ENCODE measurements at regions not wholly inside any gene's neighbourhood (a gene's known extent, or its start where the extent isn't known, plus 50 kb on each side); places are given as distances from the start of the nearest gene placed in this dataset.
"Not testable (repeated sequence)": the region's sequence is repeated elsewhere in the genome, so short reads cannot be mapped to it uniquely, and the experiment has no call there.

DNA sequence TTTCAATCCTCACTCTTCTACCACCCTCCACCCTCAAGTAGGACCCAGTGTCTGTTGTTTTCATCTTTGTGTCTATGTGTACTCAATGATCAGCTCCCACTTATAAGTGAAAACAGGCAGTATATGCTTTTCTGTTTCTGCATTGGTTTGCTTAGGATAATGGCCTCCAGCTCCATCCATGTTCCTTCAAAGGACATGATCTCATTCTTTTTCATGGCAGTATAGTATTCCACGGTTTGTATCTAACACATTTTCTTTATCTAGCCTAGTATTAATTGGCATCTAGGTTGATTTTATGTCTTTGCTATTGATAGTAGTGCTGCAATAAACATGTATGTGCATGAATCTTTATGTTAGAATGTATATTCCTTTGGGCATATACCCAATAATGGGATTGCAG lies 259.8 kb upstream of the KIF2A start:
- no peak for DNase-seq

DNA sequence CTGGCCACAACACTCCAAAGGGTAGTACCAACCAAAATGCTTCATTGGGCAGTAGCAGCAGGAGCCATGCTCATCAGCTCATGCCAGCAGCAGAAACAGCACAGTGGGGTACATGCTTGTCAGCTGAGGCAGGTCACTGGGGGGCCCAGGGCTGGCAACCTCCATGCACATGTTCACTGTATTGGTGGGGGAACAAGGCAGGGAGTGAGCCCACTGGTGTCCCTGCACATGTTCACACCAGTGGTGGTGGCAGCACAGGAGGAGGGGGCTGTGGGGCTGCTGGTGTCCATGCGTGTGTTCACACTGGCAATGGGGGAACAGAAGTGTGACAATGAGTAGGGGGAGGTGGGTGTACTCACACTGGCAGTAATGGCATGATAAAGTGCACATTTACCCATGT lies 254.3 kb upstream of the KIF2A start:
- no peak for DNase-seq

DNA sequence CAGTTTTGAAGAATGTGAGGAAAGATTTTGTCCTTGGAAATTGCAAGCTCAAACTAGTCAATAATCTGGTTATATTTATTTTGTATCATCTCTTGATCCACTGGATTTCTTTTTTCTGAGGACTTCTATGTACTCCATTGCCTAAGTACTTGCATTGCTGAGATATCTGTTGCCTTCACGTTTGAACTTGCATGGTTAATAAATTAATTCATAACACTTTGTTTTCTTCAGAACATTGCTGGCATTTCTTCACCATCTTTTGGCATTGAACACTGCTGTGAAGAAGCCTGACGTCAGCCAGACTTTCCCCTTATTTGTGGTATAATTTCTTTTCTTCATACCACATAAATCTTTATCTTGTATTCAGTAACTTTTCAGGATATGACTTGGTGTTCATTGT lies 246.0 kb upstream of the KIF2A start:
- no peak for DNase-seq

DNA sequence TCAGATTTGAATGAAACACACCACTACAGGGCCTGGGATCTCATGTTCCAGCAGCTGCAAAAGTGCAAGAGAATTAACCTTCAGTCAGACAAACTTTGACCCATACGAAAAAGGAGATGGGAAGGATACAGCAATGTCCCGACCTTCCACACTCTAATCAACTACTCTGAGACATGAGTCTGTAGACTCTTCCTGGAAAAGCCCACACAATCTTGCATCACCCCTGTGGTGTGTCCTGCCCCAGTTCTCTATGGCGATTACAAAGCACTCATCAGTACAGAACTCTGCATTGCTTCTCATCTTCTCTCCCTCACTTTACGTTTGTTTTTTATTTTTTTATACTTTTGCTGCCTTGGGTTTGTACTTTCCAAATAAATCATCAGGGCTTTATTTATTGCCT lies 241.0 kb upstream of the KIF2A start:
- DNase-seq, result no peak

DNA sequence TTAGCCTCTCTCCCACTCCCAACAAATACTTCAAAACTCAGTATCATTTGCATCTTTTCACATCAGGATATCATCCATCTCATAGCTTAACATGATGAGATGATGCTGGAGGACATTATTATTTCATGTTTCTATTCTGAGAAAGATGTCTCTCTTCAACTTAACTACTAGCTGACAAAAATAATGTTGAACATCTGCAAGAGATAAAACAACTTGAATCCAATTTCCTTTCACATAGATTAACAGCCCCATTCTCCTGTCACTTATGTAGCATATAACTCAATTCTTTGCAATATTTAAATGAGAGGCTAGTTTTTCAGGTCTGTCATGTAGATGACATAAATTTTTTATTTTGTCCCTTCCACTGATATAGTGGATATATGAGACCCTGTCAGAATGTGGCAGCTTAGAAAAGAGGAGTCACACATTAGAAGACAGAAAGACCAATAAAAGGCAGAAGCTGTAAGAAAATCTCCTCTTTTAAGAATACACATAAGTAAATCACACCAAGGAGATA lies 239.2 kb upstream of the KIF2A start:
- no peak for DNase-seq

DNA sequence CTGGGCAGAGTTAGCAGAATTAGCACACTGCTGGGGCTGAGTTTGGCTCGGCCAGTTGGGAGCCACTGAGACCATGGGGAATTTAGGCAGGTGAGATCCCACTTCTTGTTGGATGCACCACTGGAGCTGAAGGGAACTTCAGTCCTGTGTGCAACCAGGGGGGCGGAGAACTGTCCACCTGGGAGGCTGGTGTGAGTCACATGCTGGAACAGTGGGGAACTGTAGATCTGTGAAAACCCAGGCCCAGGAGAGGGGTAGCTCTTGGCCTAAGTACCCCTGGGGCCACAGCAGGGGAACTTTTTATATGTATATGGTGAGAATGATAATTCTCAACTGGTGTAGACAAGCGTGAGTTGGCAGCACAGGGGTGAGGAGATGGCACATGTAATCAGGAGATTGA lies 237.5 kb upstream of the KIF2A start:
- no peak for DNase-seq

DNA sequence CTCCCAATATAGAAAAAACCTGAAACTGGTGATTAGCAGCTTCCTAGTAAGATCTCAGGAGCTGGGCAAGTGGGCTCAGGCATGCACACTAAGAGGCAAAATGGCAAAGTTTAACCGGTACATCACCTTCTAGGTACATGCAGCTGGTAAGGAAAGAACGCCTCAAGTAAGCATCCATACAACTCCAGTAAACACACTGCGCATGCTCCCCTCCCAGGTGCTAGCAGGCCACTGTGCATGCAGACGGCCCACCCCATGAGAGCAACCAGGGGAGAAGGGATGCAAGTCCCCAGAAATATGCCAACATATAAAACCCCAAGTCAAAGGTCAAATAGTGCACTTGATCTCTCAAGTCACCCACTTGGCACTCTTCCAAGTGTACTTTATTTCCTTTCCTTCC lies 228.6 kb upstream of the KIF2A start:
- no peak for DNase-seq

DNA sequence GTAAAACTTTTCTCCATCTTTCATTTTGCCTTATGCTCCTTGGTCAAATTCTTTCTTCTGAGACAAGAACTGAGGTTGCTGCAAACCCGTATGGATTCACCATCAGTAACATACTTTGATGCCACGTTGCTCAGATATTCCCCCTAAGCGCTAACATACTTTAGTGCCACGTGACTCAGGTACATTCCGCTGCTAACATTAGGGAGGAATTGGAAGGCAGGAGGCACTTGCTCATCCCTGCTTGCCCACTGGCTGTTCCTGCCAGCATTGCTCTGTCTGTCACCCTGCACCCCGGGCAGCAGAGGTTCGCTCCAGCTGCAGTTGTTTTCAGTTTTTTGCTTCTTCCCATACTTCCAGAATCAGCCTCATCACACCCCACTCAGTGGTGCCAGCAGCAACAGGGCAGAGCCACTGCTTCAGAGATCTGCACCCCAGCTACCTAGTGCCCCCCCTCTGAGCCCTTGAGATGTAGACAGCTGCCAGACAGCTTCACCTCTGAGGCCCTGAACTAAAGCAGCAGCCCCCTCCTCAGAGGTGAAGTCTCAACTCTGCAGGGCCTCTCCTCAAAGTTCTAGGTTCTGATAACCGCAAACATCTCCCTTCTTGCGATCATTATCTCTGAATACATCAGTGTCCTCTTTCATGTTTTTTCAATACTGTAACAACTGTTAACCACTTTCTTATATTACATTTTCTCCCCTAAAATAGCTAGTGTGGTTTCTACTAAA lies 228.0 kb upstream of the KIF2A start:
- DNase-seq, result no peak

DNA sequence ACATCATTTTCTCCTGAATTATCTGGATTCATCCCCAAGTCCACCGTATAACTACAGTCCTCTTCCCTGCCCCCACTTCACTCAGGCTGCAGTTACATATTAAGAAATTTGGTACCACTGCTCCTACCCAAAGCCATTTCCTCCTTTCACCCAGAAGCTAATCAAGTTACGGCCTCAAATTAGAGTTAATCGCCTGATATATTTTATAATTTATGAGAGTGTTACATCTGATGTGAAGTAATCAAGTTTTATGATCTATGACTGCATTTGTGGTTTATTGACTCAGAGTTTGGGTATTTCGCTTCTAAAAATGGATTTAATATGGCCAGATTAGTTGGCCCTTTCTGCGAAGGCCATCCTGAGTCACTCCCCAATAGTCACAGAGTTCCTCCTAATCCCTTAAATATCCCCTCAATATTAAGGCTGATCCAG lies 223.6 kb upstream of the KIF2A start:
- no peak for DNase-seq

DNA sequence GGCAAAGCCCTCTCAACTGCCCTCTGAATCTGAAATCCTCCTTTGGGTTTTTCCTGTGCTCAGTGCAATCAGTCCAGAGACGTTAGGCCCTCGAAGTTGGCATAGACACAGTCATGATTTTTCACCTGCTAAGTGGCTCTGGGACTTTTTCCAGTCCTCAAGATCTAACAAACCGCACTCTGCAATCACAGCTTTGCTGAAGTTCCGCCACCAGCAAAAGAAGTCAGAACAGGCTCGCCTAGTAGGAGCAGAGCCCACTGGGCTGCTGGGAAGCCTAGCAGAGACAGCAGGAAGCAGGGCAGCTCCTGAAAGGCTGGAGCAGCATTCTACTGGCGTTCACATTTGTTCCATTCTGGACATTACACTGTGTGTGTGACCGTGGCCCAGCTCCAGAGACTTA lies 222.8 kb upstream of the KIF2A start:
- DNase-seq, result no peak

DNA sequence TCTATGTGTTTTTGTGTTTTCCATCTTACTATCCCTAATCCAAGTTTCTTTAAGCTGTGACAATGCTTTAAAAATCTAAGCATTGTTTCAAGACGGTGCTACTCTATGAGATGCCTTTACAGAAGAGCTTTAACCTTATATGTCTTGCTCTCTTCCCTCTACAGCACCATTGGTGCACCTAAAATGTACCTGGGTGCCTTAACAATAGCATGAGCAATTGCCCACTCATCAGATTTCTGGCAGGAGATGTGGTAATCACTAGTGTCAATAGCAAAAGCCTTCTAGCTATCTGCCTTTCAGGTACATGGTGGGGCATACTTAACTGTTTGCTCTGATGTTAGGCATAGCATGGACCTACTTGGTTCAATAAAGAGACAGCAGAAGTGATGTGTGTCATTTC lies 222.3 kb upstream of the KIF2A start:
- no peak for DNase-seq

DNA sequence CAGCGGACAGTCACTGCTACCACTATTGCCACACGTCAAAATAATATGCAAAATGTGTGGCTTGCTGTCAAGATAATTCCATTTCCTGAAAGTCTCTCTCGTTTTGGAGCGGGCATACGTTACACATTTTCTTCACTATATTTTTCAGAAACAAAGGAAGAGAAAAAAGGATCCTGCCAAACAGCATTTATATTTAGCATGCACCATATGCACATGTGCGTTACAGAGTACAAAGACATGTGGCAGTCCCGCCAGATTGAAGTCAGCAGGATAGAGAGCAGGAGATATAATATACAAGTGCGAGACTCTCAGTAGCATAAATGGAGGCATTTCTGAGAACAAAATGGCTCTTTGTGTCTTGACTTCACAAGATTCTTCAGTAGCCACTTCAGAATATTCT lies 221.6 kb upstream of the KIF2A start:
- DNase-seq, result peak in 1 of 2 donors; percentile 45

DNA sequence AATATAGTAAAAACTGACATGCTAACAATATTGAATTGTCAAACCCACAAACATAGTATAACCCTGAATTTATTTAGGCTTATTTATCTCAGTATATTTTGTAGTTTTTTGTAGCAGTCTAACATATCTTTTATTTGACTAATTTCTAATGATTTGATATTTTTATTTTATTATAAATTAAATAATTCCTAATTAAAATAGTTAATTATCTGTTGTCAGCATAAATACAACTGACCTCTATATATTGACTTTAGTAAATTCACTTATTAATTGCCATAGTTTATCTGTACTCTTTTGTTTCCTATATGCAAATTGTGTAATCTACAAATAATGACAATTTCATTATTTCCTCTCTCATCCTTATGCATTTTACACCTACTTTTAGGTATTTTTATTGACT lies 215.1 kb upstream of the KIF2A start:
- DNase-seq, result no peak

DNA sequence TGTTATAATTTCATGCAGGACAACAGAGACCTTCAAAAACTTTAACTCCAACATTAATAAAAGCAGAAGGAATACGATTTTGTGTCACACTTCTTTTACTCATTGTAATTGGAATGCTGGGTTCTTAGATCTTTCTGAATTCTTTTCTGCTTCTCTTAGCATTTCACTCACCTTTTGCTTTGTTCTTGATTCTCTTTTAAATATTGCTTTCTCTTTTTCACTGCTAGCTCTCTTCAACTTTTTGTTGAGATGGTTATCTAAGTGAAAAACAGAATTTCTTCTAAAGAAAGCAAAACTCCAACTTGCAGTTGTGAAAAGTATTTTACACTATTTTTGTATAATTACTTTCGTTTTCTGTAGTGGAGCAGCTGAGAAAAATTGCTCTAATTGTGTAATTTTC lies 212.6 kb upstream of the KIF2A start:
- no peak for DNase-seq

DNA sequence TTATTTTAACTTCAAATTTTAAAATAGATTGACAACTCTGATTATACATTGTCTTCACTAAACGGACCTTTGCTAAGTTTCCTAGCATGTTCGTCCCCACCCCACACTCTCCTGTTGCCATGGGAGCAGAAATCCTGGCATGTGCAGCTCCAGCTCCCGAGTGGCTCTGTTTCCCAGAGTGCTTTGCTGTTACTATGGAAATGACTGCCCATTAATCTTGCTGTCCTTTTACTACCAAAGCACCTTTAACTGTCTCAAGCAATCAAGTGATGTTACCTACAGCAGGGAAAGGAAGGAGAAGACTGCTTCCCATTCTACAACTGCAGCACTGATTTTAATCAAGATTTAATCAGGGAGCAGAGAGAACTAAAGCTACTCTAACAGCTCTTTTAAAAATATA lies 212.0 kb upstream of the KIF2A start:
- peak; percentile 26 to 51 for DNase-seq

DNA sequence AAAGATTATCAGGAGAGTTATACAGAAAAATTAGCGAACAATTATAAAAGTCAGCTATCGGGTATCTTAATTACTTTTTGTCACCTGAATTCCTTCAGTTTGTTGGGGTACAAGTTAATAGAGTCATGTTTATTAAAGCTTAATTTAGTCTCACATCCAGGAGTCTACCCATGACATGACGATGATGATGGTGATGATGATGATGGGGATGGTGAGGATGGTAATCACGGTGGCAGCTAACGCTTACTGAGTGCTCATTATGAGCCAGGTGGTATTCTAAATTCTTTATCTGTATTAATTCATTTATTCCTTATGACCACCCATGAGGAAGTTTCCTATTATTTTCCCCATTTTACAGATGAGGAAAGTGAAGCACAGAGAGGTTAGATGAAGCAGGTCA lies 208.6 kb upstream of the KIF2A start:
- DNase-seq, result no peak

DNA sequence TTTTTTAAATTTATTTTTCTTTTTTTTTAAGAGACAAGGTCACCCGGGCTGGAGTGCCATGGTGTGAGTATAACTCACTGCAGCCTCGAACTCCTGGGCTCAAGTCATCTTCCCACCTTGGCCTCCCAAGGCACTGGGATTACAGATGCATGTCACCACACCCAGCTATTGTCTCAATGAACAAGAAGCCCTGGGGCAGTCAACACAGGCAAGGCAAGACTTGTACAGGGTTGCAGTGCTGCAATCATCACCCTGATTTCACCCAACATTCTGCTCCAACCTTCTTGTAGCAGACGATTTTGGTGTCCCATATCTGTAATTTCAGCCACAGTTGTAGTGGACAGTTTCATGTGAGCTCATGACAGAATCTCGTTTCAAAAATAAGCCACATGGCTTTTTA lies 205.8 kb upstream of the KIF2A start:
- no peak for DNase-seq

DNA sequence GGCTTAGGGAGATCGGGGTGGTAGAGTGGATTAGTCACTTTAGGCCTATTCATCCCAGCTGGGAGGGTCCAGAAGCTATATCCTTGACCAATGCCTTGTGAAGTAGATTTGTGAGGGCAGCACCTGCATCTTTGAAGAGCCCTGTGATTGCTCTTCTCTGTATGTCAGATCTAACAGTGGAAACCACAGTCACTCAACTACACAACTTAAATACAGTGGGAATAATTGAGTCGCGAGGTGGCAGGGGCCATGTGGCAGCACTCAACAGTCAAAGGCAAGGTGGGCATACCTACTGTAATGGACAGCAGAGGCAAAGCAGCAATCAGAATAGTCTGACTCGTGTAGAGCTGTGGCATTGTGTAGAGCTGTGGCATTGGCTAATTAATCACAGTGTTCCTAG lies 202.1 kb upstream of the KIF2A start:
- DNase-seq, result not testable (repeated sequence)

DNA sequence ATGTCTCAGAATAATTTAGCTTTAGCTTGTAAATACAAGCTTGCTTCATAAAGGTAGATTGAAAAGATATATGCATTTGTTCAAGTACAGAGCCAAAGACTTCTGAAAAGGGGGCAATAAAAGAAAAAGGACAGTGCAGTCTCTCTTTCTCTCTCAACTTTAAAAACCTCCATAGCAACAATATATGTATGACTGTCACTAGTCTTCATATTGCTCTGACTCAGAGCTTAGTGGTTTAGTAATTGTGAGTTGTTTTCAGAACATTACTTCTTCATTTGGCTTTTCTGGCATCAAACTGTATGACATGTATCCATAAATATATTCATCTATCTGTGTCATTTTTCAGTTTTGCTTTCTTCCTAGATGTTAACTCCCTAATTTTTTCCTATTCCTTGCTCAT lies 194.6 kb upstream of the KIF2A start:
- no peak for DNase-seq

DNA sequence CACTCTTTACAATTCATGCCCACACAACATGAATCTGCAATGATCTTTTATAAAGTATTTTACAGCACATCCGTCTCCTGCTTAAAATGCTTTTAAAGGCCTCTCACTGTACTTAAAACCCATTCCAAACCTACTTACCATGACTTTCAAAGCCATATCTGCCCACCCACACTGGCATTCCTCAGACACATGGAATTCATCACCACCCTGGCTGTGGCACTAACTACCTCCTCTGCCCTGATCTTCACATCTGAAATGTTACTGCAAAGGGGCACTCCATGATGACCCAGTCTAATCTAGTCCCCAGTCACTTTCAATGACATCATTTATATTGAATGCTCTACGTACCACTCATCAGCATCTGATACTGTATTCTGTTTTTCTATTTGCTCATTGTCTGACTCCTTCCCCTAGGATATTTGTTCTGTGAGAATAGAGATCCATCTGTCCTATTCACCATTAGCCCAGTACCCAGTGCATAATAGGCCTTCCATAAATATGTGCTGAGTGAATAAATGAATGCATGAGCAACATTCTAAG lies 193.2 kb upstream of the KIF2A start:
- no peak for DNase-seq

DNA sequence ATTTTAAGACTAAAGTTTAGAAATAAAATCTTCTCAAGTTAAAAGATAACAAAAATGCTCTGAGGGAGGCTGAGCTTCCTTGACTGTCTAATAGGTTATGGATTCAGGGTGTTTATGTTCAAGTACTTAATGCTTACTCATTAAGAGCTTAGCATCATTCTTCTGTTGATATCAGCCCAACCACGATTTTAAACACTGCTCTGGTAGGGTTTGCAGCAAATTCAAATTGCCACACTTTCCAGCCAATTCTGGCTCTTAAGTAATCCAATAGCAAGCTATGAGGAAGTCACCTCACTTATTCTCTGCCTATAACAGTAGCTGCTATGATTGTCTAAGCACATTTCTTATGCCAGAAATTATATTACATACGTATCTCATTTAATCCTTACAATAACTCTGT lies 191.0 kb upstream of the KIF2A start:
- no peak for DNase-seq

DNA sequence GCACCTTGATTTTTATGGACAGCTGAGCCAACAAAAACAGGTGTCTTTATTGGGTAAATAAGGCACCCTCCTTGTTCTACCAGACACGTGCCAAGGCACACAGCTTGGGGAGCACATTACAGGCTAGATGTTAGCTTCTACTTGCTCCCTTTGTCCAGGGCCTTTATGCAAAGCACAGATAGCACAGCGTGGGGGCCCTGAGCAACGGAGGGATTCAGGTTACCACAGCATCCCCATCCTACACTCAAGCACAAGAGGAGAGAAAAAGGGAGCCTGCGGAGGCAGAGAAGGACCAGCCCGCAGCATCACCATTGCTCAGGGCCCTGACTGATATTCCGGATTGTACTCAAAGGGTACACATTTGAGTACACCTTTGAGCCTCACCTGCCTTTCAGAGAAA lies 181.7 kb upstream of the KIF2A start:
- no peak for DNase-seq

DNA sequence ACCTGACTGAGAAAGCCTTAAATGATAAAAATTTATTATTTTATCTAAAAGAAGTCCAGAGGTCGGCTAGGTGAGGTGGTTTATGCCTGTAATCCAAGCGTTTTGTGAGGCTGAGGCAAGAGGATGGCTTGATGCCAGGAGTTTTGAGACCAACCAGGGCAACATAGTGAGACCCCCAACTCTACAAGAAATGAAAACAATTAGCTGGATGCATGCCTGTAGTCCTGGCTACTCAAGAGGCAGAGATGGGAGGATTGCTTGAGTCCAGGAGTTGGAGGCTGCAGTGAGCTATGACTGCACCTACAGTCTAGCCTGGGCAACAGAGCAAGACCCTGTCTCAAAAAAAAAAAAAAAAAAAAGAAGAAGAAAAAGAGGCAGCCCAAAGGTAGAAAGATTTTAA lies 179.9 kb upstream of the KIF2A start:
- DNase-seq, result no peak

DNA sequence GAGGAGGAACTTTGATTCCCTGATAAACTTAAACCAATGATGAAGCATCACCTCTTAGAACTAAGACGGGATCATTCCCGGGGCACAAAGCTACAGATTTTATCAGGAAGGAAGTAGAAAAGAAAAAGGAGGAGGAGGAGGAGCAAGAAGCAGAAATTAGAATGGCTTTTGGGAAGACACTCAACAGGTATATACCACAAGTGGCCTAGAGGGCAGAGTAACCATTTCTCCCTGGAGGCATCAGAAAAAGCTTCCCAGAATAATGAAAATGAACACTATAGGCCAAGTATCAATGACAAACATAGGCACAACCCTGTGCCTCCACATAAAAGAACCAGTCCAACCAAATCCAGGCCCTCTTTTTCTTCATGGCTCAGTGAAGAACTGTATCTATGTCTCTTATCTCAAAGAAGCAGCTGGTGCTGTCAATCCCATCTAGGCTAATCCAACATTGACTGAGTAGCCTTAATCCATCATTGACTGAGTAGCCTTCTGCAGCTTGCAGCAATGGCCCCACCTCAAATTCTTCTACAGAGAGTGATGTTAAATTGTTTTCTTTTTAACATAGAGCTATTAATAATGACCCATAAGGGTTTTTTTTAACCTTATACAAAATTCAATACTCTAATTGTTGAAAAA lies 178.8 kb upstream of the KIF2A start:
- no peak for DNase-seq

DNA sequence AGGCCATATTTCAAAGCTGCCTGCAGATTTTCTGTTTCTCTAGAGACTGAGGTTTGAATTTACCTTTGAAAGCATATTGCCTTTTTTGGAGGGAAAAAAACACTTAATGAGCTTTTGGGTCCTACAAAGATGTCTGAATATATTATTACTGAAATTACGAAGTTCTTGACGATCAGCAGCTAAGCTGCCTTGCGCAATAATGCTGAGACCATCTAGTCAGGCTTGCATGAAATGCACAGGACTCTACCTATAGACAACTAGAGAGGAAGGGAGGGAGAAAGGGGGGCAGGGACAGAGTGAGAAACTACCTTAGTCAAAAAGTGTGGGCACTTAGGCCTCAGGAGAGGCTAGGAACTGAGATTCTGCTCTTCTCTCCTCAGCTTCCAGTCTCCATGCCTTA lies 175.9 kb upstream of the KIF2A start:
- DNase-seq, result no peak

Measured in hippocampal formation (tissue), 2 donors.